NCI-H748 (cell line): ENCODE measurements at regions not wholly inside any gene's neighbourhood (a gene's known extent, or its start where the extent isn't known, plus 50 kb on each side); places are given as distances from the start of the nearest gene placed in this dataset.
"Not testable (repeated sequence)": the region's sequence is repeated elsewhere in the genome, so short reads cannot be mapped to it uniquely, and the experiment has no call there.

Experiments
- DNase-seq: peaks from one replicate; lab custom pipeline; 2025; ENCODE audit not compliant: unreplicated experiment; lab: John Stamatoyannopoulos, UW

- not testable (repeated sequence) for DNase-seq
These were observed 705.1 kb downstream of the STPG2 start for GRCh38 chr4:97437998-97438705.

DNA sequence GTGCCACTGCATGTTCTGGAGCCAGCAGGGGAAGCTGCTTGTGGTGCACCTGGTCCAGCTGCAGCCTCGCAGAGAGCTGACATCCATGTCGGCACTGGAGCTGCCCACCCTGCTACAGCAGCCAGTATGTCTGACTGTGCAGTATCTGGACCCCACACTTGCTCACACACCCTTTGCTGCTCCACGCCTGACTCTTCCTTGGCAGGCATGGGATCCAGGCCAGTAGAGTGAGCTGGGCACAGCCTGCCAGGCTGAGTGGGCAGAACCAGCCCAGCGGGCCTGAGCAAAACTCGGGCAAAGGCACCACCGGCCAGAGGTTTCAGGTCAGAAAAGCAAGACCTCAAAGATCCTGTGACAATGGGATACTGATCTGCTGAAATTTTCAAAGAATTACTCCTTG, 690.1 kb downstream of the STPG2 start:
- DNase-seq = no peak

- peak; percentile 93 for DNase-seq
These were observed 686.0 kb downstream of the STPG2 start for GRCh38 chr4:97457253-97457652.

GRCh38 chr4:97468272-97468671, 675.0 kb downstream of the STPG2 start:
- no peak for DNase-seq

GRCh38 chr4:97475621-97476020, 667.7 kb downstream of the STPG2 start:
- no peak for DNase-seq

DNA sequence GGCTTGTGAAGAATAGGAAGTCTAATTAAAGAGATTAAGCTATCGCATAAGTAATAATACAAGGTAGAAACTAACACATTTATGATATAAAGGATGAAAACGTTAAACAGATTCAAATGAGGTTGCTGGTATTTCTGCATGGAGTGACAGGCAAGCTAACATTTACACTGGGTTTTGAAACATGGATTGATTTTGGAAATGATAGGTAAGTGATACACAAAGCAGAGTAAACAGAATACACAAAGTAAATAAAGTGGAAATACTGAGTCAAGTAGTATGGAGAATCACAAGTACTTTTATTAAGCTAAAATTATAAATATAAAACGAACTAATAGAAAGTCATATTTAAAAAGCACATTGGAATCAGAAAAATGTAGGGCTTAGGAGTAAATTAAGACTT, 665.3 kb downstream of the STPG2 start:
- DNase-seq = no peak

- no peak for DNase-seq
These were observed 663.9 kb downstream of the STPG2 start for GRCh38 chr4:97479388-97479787.

- DNase-seq = no peak
These were observed 651.4 kb downstream of the STPG2 start for GRCh38 chr4:97491856-97492255.

- DNase-seq = no peak
These were observed 649.3 kb downstream of the STPG2 start for GRCh38 chr4:97493815-97494518.

DNA sequence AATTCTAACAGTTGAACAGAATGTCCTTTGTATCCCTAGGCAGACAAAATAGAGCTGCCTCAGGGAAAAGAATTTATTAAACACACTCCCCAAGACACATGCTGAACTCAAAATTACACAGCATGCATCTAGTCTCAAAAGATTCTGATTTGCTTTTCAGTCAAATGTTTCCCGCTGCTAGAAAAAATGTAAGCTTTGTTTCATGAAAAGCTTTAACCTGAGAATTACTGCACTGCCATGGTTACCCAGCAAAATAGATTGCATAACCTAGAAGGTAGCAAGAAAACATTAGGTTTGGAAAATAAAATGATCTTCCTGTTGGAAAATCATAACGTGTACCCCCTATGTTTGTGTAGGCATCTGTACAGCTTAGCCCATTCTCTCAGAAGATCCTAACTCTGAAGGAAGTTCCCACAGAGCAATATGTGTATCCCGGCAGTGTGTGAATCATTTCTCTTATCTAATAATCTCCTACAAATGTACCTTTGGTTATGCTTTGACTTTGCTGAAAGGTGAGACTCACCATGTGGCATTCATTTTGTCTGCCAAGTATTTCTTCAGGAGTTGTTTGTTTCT, 646.9 kb downstream of the STPG2 start:
- DNase-seq = no peak

- no peak for DNase-seq
These were observed 644.4 kb downstream of the STPG2 start for GRCh38 chr4:97498875-97499274.

- no peak for DNase-seq
These were observed 642.9 kb downstream of the STPG2 start for GRCh38 chr4:97500423-97500822.

DNA sequence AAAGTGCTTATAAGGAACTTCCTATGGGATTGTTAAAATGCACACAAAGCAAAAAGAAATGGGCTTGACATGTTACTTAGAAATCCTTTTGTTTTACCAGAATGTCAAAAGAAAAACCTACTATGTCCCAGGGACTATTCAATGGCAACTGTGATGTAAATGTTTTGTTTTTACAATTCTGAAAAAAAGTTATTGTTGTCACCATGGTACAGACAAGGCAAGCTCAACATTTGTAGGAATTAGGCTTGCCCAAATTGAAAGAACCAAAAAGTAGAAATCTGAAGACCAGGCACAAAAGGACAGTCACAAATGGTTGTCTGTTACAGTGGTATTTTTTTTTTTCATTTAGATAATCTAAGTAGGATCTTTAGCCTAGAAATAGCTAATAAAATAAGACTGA, 638.6 kb downstream of the STPG2 start:
- DNase-seq = no peak

DNA sequence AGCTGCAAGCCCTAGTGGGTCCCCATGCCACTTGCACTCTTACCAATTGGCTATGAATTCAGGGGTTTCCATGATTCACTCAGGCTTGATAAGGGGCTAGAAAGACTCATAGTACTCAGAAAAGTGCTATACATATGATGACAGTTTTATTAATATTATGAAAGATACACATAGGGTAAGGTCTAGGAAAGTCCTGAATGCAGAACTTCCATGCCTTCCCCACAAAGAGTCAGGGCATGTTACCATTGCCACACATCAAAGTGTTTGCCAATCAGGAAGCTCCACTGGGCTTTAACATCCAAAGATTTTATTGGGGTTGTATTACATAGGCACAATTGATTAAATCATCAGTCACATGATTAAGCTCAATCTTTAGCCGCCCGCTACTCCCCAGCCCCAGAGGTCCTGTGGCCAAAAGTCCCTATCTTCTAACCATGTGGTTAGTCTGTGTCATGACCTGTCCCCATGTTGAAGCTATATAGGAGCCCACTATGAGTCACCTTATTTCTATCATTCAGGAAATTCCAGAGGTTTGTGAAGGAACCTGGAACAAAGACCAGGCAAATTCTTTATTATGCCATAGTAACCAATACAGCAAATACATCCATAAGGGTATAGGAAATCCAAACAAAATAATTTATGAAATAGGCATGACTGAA, 635.6 kb downstream of the STPG2 start:
- DNase-seq = no peak
